ENCODE measurements at regions not wholly inside any gene's neighbourhood (a gene's known extent, or its start where the extent isn't known, plus 50 kb on each side); places are given as distances from the start of the nearest gene placed in this dataset.

GRCh38 chr1:163257763-163258162, 55.0 kb upstream of the RGS5 start:
- intact Hi-C loops (cut with DNase I), result no loop called here
- 54 to 93% (median 72%) methylated on average over 2 of the region's 2 CpGs for WGBS, 4 donors
- no peak for TF ChIP-seq CTCF (IDR thresholded peaks at IDR 0.05)
- no peak for TF ChIP-seq POLR2A (IDR thresholded peaks at IDR 0.05)

GRCh38 chr1:163258181-163258580, 55.5 kb upstream of the RGS5 start:
- 81 to 92% (median 87%) methylated on average over 1 of the region's 1 CpG for WGBS, 4 donors
- H3K9me3 ChIP-seq (replicated peaks in 1 of 3), result no peaks in the 10 kb centered on the region
- H3K27me3 ChIP-seq, result no peaks in the 10 kb centered on the region
- H3K27ac ChIP-seq, result no peak overlapping the region
- H3K4me1 ChIP-seq (replicated peaks in 1 of 2), result no peaks in the 10 kb centered on the region
- no peak for TF ChIP-seq POLR2A (IDR thresholded peaks at IDR 0.05)
- no peak for TF ChIP-seq CTCF (IDR thresholded peaks at IDR 0.05)
- intact Hi-C loops (cut with DNase I), result no loop called here
- H3K36me3 ChIP-seq (replicated peaks in 1 of 2), result no peaks in the 10 kb centered on the region
- no peak overlapping the region for H3K4me3 ChIP-seq
- no peak for DNase-seq

More at GRCh38 chr1:163257763-163258162, 55.0 kb upstream of the RGS5 start:
- Histone ChIP-seq H3K27me3 (no peaks in the 10 kb centered on the region), H3K4me3 (no peak overlapping the region), H3K36me3 (replicated peaks in 1 of 2) (no peaks in the 10 kb centered on the region), H3K9me3 (replicated peaks in 1 of 3) (no peaks in the 10 kb centered on the region), H3K27ac (no peak overlapping the region), H3K4me1 (replicated peaks in 1 of 2) (no peaks in the 10 kb centered on the region)
- no peak for DNase-seq

DNA sequence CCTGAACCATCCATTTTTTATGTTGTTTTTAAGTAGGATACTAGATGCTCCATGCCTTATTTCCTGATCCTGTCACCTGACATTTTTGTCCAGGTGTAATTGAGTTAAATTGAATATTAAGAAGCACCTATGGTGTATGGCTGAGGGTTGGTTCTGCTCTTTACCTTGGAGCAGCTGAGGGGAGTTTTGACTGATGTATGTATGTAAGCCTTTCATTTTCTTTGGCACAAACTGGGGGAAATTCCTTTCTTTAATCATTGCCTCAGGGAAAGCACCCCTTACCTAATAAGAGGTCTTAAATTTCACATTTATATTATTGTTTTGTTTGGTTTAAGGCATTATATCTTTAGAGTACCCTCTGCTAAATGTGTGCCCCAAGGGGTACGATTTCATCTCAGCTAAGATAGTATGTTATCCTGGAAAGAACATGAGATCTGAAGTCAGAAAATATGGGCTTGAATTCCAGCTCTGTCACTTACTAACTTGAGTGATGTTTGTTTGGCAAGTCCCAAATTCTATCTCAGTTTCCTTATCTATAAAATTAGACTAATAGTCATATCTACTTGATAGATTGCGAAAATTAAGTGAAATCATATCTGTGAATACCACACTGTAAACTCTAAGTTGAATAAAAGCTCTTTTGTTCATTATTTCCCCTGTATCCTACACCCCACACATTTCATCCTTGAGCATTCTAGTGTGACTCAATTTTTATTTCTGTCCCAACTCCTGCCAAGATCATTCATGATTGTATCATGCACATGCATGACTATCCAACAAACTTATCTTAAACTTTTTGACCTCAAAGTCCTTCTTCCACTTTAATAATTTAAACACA, 57.7 kb upstream of the NUF2 start:
- Histone ChIP-seq H3K36me3 (replicated peaks in 1 of 2) (no peaks in the 10 kb centered on the region), H3K9me3 (replicated peaks in 1 of 3) (no peaks in the 10 kb centered on the region), H3K4me3 (no peak overlapping the region), H3K27ac (no peak overlapping the region), H3K27me3 (no peaks in the 10 kb centered on the region), H3K4me1 (replicated peaks in 1 of 2) (no peaks in the 10 kb centered on the region)
- no peak for TF ChIP-seq POLR2A (IDR thresholded peaks at IDR 0.05)
- TF ChIP-seq CTCF (IDR thresholded peaks at IDR 0.05), result no peak
- 52 to 78% (median 65%) methylated on average over 2 of the region's 2 CpGs for WGBS, 4 donors
- no peak for DNase-seq
- intact Hi-C loops (cut with DNase I), result no loop called here

- Histone ChIP-seq H3K9me3 (replicated peaks in 1 of 3) (no peaks in the 10 kb centered on the region), H3K36me3 (replicated peaks in 1 of 2) (no peaks in the 10 kb centered on the region), H3K4me1 (replicated peaks in 1 of 2) (no peaks in the 10 kb centered on the region), H3K4me3 (no peak overlapping the region), H3K27ac (no peak overlapping the region), H3K27me3 (no peaks in the 10 kb centered on the region)
- intact Hi-C loops (cut with DNase I), result no loop called here
- no peak for TF ChIP-seq POLR2A (IDR thresholded peaks at IDR 0.05)
- no peak for TF ChIP-seq CTCF (IDR thresholded peaks at IDR 0.05)
- DNase-seq, result no peak
These were observed 56.2 kb upstream of the NUF2 start for GRCh38 chr1:163265547-163265946.

All from adrenal gland (tissue), 9 donors.